NCI-H82 (cell line): ENCODE measurements at regions not wholly inside any gene's neighbourhood (a gene's known extent, or its start where the extent isn't known, plus 50 kb on each side); places are given as distances from the start of the nearest gene placed in this dataset.
"Not testable (repeated sequence)": the region's sequence is repeated elsewhere in the genome, so short reads cannot be mapped to it uniquely, and the experiment has no call there.

ENCODE experiments used
- DNase-seq: peaks from one replicate; lab custom pipeline; 2025; lab: John Stamatoyannopoulos, UW

DNA sequence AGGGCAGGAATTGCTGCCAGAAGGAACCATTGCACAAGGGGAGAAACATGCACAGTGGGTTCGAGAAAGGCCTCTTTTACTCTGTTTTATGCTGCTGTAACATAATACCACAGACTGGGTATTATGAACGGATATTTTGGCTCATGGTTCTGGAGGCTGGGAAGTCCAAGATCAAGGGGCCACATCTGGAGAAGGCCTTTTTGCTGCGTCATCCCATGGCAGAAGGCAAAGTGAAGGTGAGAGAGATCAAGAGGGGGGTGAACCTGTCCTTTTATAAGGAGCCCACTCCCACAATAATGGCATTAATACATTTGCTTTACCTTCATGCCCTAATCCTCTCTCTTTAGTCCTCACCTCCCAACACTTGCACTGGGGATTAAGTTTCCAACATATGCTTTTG lies 136.9 kb upstream of the ALDH1B1 start:
- DNase-seq = peak; percentile 15

DNA sequence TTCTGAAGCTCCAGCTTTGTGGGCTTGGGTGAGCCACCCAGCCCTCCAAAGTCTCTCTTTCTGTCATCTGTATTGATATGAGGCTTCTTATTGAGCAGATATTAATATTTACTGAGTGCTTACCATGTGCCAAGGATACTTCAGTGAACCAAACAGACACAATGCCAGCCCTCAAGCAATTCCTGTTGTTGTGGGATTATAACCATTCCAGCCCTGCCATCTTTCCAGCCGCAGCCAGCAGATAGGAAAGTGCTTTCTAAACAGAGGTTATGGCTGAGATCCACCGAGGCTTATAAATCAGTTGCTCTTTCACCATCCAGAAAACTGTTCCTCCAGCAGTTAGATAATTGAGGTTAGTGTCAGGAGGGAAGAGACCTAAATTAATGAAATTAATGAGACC lies 137.7 kb upstream of the ALDH1B1 start:
- no peak for DNase-seq

DNA sequence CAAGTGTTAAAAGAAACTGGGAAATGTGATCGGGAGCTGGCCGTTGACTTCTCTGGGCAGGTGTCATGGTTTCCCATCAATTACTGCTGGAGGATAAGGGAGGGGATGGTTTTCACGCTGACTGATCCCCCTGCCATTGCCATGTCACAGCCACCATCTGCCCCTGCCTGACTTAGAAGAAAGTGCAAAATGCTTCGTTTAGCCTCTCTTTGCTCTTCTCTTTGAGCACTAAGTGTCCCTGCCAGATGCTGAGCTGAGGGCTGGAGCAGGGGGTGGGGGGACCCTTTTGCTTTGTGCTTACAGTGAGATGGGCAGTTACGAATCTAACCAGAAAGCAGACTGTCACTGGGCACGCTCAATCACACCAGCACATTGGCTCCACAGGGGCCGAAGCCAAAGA lies 138.4 kb upstream of the ALDH1B1 start:
- peak; percentile 71 for DNase-seq

DNA sequence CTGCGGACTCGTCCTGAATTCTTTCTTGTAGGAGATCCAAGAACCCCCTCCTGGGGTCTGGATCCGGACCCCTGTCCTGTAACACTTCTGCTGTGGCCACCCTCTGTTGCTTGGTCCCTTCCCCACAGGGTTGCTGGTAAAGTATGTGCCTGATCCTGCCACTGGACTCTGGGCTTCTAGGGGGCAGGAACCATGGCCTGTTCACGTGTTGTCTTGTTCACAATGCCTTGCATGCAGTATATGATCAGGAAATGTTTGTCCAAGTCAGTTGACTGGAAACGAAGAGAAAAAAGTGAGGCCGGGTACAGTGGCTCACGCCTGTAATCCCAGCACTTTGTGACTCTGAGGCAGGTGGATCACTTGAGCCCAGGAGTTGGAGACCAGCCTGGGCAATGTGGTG lies 139.3 kb upstream of the ALDH1B1 start:
- DNase-seq = no peak

DNA sequence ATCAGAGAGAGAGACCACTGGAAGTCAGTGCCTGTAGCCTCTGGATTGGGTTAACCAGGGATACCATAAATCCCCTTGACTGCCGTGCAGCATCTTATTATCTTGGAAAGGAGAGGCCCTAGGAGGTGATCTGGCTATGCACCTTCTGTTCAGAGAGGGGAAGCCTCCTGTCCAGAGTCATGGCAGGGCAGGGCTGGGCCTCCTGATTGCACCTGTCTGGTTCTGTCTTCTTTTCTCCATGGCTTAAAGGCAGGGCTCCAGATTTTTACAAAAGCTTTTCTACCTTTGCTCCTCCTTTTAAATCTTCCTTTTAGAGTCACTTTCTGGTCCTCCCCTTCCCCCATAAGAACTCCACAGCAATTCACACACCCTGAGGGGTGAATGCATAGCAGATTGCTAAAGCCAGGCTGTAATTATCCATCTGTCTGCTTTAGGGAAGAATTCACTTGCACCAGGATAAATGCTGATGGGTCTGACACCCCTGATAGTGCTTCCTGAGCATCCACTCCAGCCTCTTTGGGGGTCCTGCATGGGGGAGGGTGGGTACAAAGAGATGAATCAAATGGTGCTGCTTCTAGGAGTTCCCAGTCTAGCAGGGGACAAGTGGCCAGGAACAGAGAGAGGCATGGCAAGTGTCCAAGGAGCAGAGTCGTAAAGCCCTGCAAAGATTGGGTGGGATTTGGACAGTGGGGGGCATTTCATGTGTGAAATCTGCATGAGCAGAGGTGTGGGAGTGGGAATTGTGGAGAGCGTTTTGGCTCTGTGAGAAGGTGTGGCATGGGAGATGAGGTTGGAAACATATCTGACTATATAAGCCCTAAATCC lies 141.3 kb upstream of the ALDH1B1 start:
- peak; percentile 94 for DNase-seq

DNA sequence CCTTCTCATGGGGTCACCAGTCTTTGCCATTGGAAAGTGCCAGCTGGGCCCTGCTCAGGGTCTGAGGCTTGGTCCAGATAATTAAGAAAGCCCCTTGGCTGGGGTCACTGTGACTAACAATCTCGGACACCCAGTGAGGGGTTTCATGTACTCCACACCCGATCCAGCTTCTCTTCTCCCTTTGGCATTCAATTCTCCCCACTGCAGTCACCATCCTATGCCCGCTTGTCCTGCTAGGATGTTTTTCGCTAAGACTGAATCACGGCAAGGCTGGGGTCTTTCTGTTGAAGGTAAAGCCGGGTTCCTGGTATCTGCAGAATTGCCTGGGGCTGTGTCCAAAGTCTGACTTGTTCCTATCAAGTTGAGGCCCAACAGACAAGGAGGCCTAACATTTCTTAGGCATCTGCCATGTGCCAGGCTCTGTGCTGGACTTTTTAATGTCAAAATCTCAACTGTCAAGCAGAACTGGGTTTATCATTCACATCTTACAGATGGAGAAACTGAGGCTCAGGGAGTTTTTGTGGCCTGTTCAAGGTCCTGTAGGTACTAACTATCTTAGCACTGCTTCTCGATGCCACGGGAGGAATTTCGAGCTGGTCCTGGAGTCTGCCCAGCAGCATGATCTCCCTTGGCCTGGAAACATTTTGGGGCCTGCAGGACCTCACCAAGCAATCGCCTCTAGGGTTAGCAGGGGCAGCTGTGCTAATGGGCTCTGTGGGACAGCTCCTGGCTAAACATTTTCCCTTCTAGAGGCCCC lies 142.0 kb upstream of the ALDH1B1 start:
- no peak for DNase-seq

DNA sequence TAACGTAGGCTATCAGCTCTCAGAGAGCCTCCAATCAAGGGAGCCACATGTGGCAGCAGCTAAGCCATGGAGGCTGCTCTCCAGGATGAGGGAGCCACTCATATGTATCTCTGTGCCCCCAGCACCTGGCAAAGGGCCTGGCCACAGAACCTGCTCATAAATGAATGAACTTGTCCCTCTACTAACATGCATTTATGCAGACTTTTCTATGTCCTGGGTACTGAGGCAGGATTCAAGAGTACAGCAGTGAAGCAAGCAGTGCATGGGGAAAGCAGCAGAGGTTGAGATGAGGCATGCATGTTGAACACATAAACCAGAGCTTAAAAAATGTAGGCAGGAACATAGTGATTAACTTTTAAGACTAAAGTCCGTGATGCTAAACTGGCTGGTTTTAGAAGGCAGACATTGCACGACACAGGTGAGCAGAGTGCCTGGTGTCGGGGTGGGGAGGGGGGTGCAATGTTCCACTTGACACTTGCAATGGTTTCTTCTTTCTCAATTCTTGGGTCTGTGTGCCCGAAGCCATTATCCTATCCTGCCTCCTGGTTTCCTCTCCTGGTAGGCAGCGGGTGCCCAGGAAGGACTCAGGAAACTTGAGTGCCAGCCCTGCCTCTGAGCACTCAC lies 142.8 kb upstream of the ALDH1B1 start:
- DNase-seq = no peak

DNA sequence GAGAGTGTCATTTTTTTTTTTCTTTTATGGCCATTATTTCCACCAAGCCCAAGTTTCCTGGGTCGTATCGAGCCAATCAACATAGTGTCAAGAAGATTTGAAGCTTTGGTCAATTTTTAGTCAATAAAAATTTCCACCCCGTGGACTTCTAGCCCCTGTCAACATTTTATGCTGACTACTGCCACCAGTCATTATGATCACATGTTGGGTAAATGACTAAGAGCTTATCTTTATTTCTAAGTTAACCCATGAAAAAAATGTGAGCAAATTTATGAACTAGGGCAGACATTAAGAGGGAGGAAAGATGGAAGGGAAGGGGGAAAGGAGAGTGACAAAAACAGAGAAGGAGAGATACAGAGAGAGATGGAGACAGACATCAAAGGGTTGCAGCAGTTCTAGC lies 143.5 kb upstream of the ALDH1B1 start:
- no peak for DNase-seq

DNA sequence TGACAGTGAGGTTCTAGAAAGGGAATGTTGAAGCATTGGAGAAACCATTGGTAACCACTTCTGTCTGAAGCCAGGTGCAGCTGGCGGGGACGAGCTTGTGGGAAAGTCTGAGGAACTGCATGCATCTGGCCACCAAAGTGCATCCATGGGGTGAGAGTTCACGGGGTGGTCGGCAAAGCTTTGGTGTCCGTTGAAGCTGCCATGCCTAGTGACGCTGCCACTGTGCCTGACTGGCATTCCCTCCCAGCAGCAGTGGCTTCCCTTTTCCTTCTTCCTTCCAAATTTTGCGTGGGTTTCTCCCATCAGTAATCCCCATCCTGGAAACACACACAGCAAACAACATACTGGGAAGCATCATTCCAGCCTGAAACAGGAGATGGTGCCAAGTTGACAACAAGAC lies 145.7 kb upstream of the ALDH1B1 start:
- DNase-seq = no peak

DNA sequence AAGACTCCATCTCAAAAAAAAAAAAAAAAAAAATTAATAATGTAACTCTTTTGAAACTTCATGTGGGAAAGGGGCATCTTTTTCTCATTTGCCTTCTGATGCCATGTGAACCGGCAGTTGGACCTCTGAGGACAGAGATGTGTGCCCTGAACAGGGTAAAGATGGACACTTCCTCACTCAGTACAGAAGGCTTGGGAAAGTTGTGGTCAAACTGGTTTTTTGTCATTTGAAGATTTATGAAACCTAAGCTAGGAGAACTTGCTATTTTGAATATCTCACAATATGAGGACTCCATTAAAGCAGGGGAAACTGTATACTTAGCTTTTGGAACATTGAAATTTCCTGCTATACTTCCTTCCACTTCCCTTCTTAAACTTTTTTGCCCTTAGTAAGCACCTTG lies 147.5 kb upstream of the ALDH1B1 start:
- no peak for DNase-seq

DNA sequence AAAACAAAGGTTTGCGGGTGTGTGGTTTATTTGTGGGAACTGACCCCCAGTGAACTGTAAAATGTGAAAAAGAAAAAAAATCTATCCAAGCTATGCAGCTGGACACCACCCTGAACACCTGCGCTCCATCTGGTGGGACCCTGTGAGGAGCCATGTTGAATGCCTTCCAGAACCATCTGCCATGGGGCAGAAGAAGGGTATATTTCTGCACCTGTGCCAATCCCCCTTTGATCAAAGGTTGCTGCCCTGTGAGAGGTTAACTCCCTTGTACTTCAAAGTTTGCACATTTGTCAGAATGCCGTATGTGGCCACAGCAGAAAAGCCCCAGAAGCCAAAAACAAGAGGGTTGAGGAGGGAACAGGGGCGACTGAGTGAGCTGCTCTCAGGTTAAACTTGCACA lies 148.5 kb upstream of the ALDH1B1 start:
- DNase-seq = peak; percentile 40

DNA sequence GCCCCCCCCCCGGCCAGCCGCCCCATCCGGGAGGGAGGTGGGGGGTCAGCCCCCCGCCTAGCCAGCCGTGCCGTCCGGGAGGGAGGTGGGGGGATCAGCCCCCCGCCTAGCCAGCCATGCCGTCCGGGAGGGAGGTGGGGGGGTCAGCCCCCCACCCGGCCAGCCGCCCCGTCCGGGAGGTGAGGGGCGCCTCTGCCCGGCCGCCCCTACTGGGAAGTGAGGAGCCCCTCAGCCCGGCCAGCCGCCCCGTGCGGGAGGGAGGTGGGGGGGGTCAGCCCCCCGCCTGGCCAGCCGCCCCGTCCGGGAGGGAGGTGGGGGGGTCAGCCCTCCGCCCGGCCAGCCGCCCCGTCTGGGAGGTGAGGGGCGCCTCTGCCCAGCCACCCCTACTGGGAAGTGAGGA lies 150.4 kb upstream of the ALDH1B1 start:
- not testable (repeated sequence) for DNase-seq

DNA sequence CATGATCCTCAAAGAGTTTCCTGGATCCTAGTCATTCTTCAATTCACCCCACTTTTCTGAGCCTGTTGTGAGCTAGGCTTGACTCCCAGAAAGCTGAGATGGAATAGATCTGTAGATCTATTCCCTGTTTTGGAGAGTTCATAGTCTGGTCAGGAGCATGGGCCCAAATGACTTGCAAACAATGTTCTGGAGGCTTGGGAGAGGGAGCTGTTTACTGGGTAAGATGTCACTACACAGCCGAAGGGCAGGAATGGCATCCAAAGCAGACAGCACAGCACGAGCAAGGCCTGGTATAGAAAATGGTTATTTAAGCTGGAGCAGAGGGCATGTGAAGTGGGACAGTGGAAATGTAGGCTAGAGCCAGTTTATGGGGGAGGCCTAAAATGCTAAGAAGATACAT lies 152.5 kb upstream of the ALDH1B1 start:
- no peak for DNase-seq

DNA sequence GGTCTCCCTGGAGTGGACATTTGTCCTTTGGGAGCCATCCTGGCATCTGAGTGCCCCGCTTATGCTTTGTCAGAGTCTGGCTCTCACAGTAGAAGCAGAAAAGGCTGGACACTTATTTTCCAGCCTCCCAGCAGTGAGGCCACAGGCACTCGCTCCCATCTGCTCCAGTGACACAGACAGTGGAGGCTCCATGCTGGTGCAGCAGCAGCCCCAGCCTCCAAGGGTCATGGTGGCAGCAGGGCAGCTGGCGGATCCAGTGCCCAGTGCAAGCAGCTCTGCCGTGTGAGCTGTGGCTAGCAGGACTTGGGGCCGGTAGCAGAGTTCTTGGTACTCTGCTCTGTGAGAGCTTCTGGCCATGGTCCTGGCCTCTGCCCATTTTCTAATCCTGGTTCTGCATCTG lies 157.3 kb upstream of the ALDH1B1 start:
- peak; percentile 30 for DNase-seq

DNA sequence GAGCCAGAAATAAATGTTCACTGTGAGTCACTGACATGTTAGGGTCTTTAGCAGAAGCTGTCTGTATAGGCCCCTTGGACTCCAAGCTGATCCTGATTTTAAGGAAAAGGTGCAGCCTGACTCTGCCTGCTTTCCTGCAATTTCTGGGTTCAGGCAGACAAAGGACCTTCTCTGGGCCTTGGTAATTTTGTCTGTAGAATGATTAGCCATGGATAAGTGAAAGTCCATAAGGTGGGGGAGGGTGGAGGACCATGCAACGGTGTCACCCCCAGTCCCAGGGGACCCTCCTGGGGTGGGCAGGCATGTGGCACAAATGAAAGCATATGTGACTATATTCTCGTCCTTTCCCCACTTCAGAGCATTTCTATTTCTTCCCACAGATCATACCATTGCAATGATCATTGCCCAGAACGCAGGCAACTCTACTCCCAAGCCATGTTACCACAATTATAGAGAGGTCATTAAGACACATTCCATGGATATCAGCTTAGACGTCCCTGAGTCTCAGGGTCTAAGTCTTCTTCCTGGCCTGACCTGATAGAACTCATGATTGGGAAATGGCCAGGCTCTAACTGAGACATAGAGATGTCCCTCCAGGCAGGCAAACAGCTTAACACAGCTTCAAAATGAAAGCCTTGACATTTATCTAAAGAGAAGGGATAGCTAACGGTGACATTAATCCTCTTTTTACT lies 157.9 kb upstream of the ALDH1B1 start:
- DNase-seq = peak; percentile 30

DNA sequence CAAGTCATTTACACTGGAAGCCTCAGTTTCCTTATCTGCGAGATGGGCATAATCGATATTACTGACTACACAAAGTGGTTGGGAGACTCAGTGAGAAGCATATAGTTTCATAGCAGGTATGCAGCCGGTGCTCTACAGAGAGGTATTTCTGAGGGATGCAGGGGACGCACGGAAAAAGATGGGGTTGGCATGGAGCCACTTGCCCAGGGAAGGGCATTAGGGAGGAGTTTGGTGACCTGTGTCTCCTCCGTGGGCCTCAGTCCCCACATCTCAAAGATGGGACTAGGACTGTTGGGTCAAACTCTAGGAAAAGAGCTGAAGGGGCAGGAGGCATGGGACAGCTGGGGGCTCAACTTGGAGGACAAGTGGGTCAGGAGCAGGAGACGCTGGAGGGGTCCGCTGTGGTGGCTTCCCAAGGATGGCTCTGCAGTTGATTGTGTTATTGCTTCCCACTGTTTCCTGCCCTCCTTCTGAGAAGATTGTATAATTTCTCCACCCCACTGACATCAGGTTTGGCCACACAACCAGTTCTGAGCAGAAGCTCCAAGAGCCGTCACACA lies 158.6 kb upstream of the ALDH1B1 start:
- DNase-seq = no peak

DNA sequence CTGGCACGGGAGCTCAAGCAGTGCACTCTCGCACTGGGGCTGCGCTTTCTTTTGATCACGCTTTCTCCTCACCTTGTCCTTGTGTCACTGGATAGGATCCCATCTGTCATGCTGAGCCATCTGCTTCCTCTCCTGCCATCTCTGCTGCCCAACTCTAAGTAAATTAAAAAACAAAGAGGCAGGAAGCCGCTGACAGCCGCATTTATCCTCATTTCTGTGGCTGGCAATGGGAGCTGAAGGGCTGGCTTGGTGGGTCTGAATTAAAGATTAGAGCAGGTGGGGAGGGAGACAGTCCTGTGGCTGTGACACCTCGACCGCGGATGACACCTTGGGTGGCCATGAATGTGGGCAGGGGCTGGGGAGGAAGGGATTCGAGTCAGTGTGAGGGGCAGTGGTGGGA lies 159.2 kb upstream of the ALDH1B1 start:
- DNase-seq = peak; percentile 96

DNA sequence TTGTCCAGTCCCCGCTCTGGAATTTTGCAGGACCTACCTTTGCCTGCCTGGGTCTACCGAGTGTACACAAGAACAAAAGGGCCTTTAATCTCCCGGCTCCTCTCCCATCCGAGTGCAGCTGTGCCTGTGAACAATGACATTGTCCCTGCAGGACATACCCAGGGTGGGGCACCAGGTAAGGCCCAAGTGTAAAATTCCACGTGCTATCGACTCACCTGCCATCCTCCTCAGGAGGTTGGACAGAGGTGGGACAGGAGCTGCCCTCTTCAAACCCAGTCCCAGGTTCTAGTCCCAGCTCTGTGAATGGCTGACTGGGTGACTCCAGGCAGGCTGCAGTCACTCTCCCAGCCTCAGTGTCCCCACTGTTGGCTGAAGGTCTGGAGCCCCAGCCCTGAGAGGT lies 159.6 kb upstream of the ALDH1B1 start:
- DNase-seq = peak; percentile 52

DNA sequence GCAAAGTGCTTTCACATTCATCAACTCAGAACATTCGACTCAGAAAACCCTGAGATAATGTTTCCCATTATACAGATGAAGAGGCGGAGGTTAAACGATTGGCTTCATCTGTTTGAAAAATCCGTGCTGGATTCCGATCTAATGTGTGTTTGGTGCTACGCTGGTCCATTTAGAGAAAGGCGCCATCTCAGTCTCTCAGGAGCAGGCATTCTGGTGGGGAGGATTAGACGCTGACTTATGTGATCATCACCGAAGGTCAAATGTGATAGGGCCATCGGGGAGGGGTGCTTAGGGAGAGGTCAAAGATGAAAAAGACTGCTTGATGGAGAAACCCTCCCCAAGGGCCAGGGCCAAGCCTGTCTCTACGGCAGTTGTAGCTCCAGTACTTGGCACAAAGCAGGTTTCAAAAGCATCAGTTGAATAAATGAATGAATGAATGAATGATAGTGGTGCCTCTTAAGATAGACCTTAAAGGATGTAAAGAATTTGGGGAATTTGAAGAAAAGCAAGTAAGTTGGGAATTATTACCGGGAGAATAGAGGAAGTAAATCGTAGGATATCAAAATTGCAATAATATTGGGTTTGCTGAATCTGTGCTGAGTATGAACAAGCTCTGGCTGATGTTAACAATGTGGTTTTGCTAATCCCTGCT lies 160.6 kb upstream of the SHB start:
- peak; percentile 52 for DNase-seq

DNA sequence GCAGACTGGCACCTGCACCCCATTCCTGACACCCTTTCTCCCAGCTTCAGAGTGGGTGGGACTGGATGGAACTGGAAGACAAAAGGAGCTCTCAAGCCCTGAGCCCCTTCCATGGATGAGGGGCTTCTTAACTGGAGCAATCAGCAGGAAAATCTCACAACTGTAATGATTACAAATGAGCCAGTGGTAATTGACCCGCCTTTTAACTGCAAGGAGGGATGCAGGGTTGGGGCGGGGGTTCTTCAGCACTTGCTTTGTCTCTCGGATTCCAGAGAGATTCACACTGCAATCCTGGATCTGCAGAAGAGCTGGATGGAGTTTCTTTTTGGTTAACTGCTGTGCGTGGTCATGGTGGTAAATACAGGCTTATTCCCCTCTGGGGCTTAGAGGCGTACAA lies 160.1 kb upstream of the SHB start:
- DNase-seq = peak; percentile 54

DNA sequence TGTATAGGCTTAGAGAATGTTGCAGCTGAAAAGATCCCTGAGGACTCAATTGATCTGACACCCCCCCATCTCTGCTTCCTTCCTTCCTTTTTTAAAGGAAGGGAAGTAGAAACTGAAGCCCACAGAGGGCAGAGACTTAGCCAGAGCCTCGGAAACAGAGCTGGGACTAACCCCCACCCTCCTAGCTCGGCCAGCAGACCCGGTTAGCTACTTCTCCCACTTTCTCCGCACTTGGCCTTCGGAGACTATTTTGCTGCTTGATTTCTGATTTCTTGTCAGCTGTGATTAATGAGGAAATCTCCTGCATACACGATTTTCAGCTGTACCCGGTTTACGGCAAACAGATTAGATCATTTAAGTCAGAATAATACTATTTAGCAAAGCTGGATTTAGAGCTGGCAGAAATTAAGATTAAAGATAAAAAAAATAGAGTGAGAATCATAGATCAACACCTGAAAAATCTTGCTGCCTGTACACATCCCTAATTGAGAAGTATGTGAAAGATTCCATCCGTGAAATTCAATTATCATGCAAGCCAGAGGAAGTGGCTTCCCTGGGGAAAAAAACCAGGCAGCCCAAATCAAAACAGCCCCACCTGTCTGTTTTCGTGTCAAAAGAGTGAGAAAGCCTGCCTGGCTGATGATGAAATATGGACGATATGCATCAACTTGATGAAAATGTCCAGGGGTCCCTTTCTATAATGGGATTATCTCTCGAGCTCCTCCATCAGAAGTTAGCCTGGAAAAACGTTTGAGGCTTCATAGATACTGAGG lies 159.5 kb upstream of the SHB start:
- peak; percentile 60 for DNase-seq
